ENCODE measurements at regions not wholly inside any gene's neighbourhood (a gene's known extent, or its start where the extent isn't known, plus 50 kb on each side); places are given as distances from the start of the nearest gene placed in this dataset.
"Not testable (repeated sequence)": the region's sequence is repeated elsewhere in the genome, so short reads cannot be mapped to it uniquely, and the experiment has no call there.

GRCh38 chr10:11691319-11691755 is 50.8 kb upstream of the ECHDC3 start:
- DNase-seq (ENCODE audit: low read depth), result no peak

- no peak for DNase-seq (ENCODE audit: low read depth)
Observed at GRCh38 chr10:11689945-11690736, 52.0 kb upstream of the ECHDC3 start.

DNA sequence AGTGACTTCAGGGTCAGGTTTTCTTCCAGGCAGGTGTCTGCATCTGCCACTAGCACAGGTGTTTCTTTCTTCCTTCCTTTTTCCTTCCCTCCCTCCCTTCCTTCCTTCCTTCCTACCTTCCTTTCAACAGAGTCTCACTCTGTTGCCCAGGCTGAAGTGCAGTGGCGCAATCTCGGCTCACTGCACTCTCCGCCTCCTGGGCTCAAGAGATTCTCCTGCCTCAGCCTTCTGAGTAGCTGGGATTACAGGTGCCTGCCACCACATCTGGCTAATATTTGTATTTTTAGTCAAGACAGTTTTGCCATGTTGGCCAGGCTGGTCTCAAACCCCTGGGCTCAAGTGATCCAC is 53.8 kb upstream of the ECHDC3 start:
- DNase-seq (ENCODE audit: low read depth), result not testable (repeated sequence)

- no peak for DNase-seq (ENCODE audit: low read depth)
Observed at GRCh38 chr10:11687779-11688447, 54.3 kb upstream of the ECHDC3 start.

GRCh38 chr10:11687357-11687771 is 54.8 kb upstream of the ECHDC3 start:
- DNase-seq (ENCODE audit: low read depth), result no peak

DNA sequence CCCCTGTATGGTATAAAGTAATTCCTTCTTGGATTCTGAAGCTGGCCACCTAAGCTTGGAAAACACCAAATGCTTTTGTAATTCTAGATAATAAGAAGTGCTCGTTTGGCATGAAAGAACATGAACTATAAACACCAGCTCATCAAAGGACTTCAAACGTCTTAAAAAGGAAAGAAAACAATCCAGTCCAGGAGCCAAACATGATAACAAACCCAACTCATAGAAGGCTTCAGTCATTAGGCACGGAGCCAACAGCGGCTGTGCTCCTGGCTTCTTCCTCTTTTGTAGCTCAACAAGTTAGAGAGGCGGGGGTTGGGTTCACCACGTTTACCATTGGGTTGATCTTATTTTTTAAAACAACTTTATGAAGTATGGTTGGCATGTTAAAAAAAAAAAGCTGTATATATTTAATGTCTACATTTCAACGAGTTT is 56.4 kb upstream of the ECHDC3 start:
- DNase-seq (ENCODE audit: low read depth), result peak; percentile 11

DNA sequence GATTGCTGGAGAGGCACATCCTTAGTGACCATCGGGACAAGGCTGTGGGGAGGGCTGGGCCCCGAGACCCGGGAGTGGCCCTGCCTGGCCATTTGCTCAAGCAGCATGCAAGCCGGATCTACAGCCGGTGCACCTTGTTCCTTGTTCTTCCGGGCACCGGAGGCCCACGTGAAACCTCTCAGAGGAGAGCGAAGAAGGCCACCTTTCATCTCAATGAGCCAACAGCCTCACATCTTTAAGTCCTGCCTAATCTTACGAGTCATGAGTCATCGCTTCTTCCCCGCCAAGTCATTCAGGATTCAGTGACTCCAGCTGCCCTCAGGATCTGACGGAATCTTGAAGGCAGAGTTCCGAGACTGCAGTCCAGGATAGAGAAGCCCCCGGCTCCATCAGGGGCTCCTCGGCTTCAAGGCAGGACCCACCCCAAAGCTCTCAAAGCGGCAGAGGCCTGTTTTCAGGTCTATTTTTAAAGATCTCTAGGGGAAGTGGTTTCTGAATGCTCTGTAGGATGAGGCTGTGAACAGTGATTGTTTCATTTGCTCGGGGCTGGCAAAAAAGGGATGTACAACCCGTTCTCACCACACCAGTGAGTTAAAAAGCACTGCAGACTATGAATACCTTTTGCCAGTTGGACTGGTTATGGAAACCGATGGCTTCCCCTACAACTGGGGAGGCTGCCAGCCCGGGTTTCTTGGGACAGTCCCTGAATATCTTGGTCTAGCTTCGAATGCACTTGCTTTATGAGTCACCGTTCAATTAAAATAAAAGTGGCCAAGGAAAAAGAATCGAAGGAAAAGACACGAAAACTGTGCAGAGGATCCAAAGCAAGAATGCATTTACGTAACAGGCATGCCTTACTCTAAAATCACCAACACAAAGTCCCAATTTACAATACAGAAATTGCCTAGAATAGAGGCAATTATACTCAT is 57.2 kb upstream of the ECHDC3 start:
- peak; percentile 25 for DNase-seq (ENCODE audit: low read depth)

DNA sequence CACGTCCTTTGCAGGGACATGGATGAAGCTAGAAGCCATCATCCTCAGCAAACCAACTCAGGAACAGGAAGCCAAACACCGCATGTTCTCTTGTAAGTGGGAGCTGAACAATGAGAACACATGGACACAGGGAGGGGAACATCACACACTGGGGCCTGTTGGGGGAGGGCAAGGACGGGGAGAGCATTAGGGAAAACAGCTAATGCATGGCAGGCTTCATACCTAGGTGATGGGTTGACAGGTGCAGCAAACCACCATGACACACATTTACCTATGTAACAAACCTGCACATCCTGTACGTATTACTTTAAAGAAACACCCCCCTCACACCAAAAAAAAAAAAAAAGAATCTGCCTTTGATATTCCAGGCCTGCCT is 57.9 kb upstream of the ECHDC3 start:
- not testable (repeated sequence) for DNase-seq (ENCODE audit: low read depth)

DNA sequence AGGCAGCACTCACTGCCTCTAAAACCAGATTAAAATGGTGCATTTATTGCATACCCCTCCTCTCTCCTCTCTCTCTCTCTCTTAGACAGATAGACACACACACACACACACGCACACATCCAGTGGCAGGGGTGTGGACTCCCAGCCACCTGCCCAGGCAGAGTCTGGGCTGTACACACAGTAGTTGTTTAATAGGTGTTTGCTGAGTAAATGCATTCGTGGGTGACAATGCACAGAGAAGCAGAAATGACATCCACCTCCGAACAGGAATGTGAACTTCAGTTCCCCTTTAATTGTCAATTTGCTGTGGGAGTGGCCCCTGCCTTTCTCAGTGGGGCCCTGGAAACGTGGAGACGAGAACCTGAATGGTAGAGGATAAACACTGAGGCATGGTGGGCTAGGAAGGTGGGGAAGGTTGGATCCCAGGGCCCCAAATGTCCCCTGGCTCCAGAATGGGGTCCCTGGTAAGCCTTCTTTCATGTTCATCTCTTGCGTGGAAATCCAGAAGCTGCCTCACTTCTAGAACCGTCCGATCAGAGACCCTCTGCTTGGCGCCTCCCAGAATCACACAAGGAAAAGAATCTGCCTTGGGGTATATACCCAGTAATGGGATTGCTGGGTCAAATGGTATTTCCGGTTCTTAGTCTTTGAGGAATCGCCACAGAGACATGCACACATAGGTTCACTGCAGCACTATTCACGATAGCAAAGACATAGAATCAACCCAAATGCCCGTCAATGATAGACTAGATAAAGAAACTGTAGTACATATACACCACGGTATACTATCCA is 58.5 kb upstream of the ECHDC3 start:
- no peak for DNase-seq (ENCODE audit: low read depth)

GRCh38 chr10:11682851-11683250 is 59.3 kb upstream of the ECHDC3 start:
- no peak for DNase-seq (ENCODE audit: low read depth)

DNA sequence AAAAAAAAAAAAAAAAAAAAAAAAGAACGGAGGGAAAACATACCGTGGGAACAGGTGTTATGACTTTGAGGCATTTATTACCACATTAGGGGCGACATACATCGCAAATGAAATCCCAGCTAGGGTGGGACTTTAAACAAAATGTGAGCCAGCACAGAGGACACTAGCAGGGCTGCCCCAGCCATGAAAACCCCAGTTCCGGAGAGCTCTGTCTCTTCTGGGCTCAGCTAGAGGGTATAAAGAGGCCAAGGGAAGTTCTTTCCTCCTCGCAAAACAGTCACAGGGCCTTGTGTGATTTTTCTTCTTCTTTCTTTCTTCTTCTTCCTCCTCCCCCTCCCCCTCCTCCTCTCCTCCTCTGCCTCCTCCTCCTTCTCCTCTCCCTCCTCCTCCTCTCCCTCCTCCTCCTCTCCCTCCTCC is 59.9 kb upstream of the ECHDC3 start:
- no peak for DNase-seq (ENCODE audit: low read depth)

GRCh38 chr10:11680496-11680895 is 61.7 kb upstream of the ECHDC3 start:
- DNase-seq (ENCODE audit: low read depth), result no peak

DNA sequence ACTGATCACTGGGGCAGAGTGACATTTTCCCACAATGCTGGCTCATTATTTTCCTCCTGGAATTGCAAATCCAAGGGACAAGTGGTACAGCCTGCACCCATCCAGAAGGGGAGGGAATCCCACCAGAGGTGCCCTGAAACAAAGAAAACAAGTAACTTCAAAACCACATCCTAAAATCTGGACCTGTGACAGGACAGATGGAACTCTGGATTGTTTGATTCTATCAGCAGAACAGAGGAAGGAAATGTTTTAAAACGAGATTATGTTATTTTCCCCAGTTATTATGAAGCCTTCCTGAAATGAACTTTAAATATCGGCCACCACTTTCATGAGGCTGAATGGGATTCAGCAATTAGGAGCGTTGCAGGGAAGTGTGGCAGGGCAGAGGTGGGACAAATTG is 62.2 kb upstream of the ECHDC3 start:
- DNase-seq (ENCODE audit: low read depth), result no peak

DNA sequence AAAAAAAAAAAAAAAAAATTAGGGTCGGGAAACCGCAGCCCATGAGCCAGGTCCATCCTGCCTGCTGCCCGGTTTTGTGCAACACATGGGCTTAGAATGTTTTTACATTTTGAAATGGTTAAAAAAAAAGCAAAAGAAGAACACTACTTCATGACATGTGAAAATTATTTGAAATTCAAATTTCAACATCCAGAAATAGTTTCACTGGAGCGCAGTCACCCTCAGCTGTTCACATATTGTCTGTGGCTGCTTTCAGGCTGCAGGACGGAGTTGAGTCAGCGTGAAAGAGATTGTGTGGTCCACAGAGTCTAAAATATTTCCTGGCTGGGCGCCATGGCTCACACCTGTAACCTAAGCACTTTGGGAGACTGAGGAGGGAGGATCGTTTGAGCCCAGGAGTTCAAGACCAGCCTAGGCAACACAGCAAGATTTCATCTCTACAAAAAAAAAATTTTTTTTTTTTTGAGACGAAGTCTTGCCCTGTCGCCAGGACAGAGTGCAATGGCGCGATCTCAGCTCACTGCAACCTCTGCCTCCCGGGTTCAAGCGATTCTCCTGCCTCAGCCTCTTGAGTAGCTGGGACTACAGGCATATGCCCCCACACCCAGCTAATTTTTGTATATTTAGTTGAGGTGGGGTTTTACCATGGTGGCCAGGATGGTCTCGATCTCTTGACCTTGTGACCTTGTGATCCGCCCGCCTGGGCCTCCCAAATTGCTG is 63.9 kb upstream of the ECHDC3 start:
- no peak for DNase-seq (ENCODE audit: low read depth)

- DNase-seq (ENCODE audit: low read depth), result no peak
Observed at GRCh38 chr10:11677480-11677879, 64.7 kb upstream of the ECHDC3 start.

GRCh38 chr10:11673346-11674280 is 62.2 kb upstream of the USP6NL start:
- DNase-seq (ENCODE audit: low read depth), result no peak

GRCh38 chr10:11672836-11673235 is 61.4 kb upstream of the USP6NL start:
- DNase-seq (ENCODE audit: low read depth), result no peak

DNA sequence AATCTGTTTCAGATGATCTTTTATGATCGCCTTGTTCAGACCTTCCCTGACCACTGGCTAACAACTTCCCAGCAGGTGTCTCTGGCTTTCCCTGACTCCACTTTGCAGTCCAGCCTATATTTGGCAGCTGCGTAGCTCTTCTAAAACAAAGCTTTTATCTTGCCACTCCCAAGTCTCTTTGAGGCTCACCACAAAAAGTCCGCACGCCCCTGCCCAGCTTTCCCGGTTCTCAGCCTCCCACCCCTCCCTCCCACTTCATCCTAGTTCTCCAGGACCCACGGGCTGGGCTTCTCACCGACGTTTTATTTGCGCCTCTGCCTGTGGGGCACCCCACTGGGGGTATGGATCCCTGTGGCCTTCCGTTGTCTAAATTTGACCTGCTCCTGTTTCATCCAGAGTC is 58.9 kb upstream of the USP6NL start:
- no peak for DNase-seq (ENCODE audit: low read depth)

DNA sequence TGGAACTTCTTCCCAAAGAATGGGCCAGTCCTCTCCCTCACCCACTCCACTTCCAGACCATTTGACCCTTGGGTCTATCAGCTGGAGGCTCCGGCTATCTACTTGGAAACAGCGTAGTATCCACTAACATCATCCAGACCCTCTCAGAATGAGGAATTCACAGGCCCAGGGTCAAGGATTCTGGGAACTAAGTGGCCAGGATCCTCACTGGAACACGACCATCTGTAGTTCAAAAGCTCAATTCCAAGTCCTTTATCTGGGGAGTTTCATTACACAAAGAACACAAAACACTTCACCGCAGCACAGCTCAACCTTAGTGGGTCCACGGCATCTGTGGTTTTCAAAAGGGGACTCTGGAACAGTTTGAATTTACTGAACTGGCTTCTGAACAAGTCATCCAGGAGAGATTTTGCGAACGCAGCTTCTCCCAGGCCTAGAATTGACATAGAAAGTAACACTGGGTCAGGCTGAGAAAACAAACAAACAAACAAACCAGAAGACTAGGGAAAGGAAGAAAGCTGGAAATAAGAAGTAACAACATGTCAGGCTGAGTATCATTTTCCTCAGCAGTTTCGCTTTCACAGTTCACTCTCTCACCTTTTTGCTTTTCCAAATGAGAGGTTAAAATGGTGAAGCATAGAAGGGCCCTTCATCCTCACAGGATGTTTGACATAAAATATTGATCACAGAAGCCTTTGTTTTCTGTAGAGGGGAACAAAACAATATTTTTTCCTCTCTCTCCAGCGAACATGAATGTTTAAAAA is 57.6 kb upstream of the USP6NL start:
- no peak for DNase-seq (ENCODE audit: low read depth)

Measured in T-helper 22 cell (primary cell).